ENCODE measurements at regions not wholly inside any gene's neighbourhood (a gene's known extent, or its start where the extent isn't known, plus 50 kb on each side); places are given as distances from the start of the nearest gene placed in this dataset.

- ChIA-PET POLR2A (no interaction called here), CTCF (no interaction called here), SMC1A (ENCODE audit: uncharacterized antibody, unreplicated experiment) (no interaction called here), RAD21 (ENCODE audit: unreplicated experiment) (no interaction called here)
- H3K4me2 ChIP-seq (ENCODE audit: control insufficient read depth, insufficient read depth) = no peak overlapping the region
- ATAC-seq = no peak
- no peak overlapping the region for H3K27ac ChIP-seq (ENCODE audit: control insufficient read depth, insufficient read depth)
- H3K4me3 ChIP-seq = no peak overlapping the region
- no peaks in the 10 kb centered on the region for H3K79me2 ChIP-seq (ENCODE audit: control insufficient read depth, insufficient read depth, low read length)
- H3K9me3 ChIP-seq (replicated peaks; ENCODE audit: control insufficient read depth, insufficient read depth, low read length) = no peaks in the 10 kb centered on the region; the same call in 2 of the 3 replicates
- no peak for DNase-seq (ENCODE audit: low read depth, low spot score)
- WGBS (ENCODE audit: insufficient coverage, insufficient replicate concordance, low lambda C conversion rate, missing lambda C conversion rate) = 40% methylated on average over 7 of the region's 7 CpGs
- in situ Hi-C loops (cut with MboI) = no loop called here
- no peaks in the 10 kb centered on the region for H4K20me1 ChIP-seq (ENCODE audit: control insufficient read depth, insufficient read depth)
- H3K4me1 ChIP-seq (ENCODE audit: control insufficient read depth, insufficient read depth, low read length) = no peaks in the 10 kb centered on the region
- intact Hi-C loops (cut with micrococcal nuclease; ENCODE audit: unreplicated experiment) = no loop called here
- no peaks in the 10 kb centered on the region for H3K36me3 ChIP-seq (ENCODE audit: control insufficient read depth in 2 of 2, insufficient read depth in 2 of 2, low read length in 1 of 2)
- H3K27me3 ChIP-seq (replicated peaks in 1 of 2; ENCODE audit: control insufficient read depth in 2 of 2, insufficient read depth in 2 of 2, low read length in 1 of 2) = no peaks in the 10 kb centered on the region
- BruUV-seq (replicated peaks) = no TSS peak
- H3K9ac ChIP-seq (ENCODE audit: control insufficient read depth, insufficient read depth, low read length) = no peak overlapping the region
- H2AFZ ChIP-seq (ENCODE audit: control insufficient read depth, low read depth, low read length) = no peak overlapping the region
- FAIRE-seq = no peak
- TF ChIP-seq ZNF592 (IDR thresholded peaks at IDR 0.05) = no peak
- TF ChIP-seq SMAD5 (IDR thresholded peaks at IDR 0.05; ENCODE audit: low read depth) = no peak
- no peak for TF ChIP-seq SREBF2 (IDR thresholded peaks at IDR 0.05; ENCODE audit: low read length)
- TF ChIP-seq CEBPZ (IDR thresholded peaks at IDR 0.05; ENCODE audit: low read depth, low read length) = no peak
- TF ChIP-seq SUPT20H (IDR thresholded peaks at IDR 0.05; ENCODE audit: borderline replicate concordance, control insufficient read depth, low read depth, low read length) = no peak
- TF ChIP-seq CHD4 (IDR thresholded peaks at IDR 0.05) = no peak
- TF ChIP-seq ZNF217 (IDR thresholded peaks at IDR 0.05) = no peak
- TF ChIP-seq KAT2A (conservative IDR thresholded peaks at IDR 0.05; ENCODE audit: control insufficient read depth, low read depth, low read length) = no peak
- no peak for TF ChIP-seq ZBTB33 (IDR thresholded peaks at IDR 0.05)
- no peak for TF ChIP-seq PBX3 (IDR thresholded peaks at IDR 0.05; ENCODE audit: insufficient replicate concordance, low read depth, low read length)
Observed at GRCh38 chr5:2887481-2888348, 136.2 kb upstream of the IRX2 start.
